ENCODE measurements at regions not wholly inside any gene's neighbourhood (a gene's known extent, or its start where the extent isn't known, plus 50 kb on each side); places are given as distances from the start of the nearest gene placed in this dataset.
"Not testable (repeated sequence)": the region's sequence is repeated elsewhere in the genome, so short reads cannot be mapped to it uniquely, and the experiment has no call there.

GRCh38 chr2:126117886-126118285 lies 538.1 kb upstream of the GYPC start:
- no peak for DNase-seq

GRCh38 chr2:126145752-126146151 lies 510.2 kb upstream of the GYPC start:
- DNase-seq = no peak

- DNase-seq = no peak
Observed at GRCh38 chr2:126154256-126154785, 501.6 kb upstream of the GYPC start.

GRCh38 chr2:126160950-126161349 lies 495.0 kb upstream of the GYPC start:
- not testable (repeated sequence) for DNase-seq

GRCh38 chr2:126172631-126173184 lies 483.2 kb upstream of the GYPC start:
- no peak for DNase-seq

- DNase-seq = no peak
Observed at GRCh38 chr2:126175222-126175621, 480.7 kb upstream of the GYPC start.

GRCh38 chr2:126177479-126177878 lies 478.5 kb upstream of the GYPC start:
- DNase-seq = no peak

- no peak for DNase-seq
Observed at GRCh38 chr2:126187668-126188067, 468.3 kb upstream of the GYPC start.

- no peak for DNase-seq
Observed at GRCh38 chr2:126189527-126189926, 466.4 kb upstream of the GYPC start.

GRCh38 chr2:126200538-126200937 lies 455.4 kb upstream of the GYPC start:
- no peak for DNase-seq

GRCh38 chr2:126208266-126208665 lies 447.7 kb upstream of the GYPC start:
- no peak for DNase-seq

- DNase-seq = no peak
Observed at GRCh38 chr2:126212735-126213134, 443.2 kb upstream of the GYPC start.

- DNase-seq = no peak
Observed at GRCh38 chr2:126219081-126219480, 436.9 kb upstream of the GYPC start.

GRCh38 chr2:126220331-126220730 lies 435.6 kb upstream of the GYPC start:
- DNase-seq = no peak

- no peak for DNase-seq
Observed at GRCh38 chr2:126221506-126221905, 434.5 kb upstream of the GYPC start.

GRCh38 chr2:126222278-126222677 lies 433.7 kb upstream of the GYPC start:
- no peak for DNase-seq

GRCh38 chr2:126224776-126225175 lies 431.2 kb upstream of the GYPC start:
- no peak for DNase-seq

GRCh38 chr2:126227250-126227649 lies 428.7 kb upstream of the GYPC start:
- DNase-seq = no peak

- DNase-seq = no peak
Observed at GRCh38 chr2:126228531-126228930, 427.4 kb upstream of the GYPC start.

- no peak for DNase-seq
Observed at GRCh38 chr2:126238251-126238650, 417.7 kb upstream of the GYPC start.

GRCh38 chr2:126239320-126239955 lies 416.5 kb upstream of the GYPC start:
- no peak for DNase-seq

- DNase-seq = no peak
Observed at GRCh38 chr2:126241001-126241400, 415.0 kb upstream of the GYPC start.

- DNase-seq = no peak
Observed at GRCh38 chr2:126241411-126241810, 414.5 kb upstream of the GYPC start.

- DNase-seq = no peak
Observed at GRCh38 chr2:126244937-126245336, 411.0 kb upstream of the GYPC start.

GRCh38 chr2:126253669-126254068 lies 402.3 kb upstream of the GYPC start:
- DNase-seq = no peak

Data from NCI-H524 treated with DMSO at 0.1 percent for 48 hours (cell line).